ENCODE measurements at regions not wholly inside any gene's neighbourhood (a gene's known extent, or its start where the extent isn't known, plus 50 kb on each side); places are given as distances from the start of the nearest gene placed in this dataset.

DNA sequence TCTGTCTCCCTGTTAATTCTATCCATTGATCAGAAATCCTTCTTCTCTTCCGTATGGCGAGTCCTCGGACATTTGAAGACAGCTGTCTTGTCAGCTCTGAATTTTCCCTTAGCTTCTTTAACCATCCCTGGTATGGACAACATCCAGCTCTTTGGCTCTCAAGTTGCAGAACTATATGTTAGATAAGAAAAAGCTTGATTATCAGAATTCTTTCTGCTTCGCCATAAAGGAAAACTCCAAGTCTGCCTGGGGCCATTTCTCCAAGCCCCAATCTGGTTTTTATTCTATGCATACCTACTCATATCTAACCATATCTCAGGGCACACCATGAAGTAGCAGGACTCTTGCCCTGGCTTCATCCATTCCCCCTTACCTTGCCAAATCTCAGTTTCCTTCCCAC, 215.7 kb upstream of the TMC3 start:
- no peak overlapping the region for H3K4me3 Mint-ChIP-seq
- peaks cover 6% of the 10 kb centered on the region for H3K9me3 Mint-ChIP-seq
- no peak overlapping the region for H3K27ac Mint-ChIP-seq (ENCODE audit: unreplicated experiment)
- no peaks in the 10 kb centered on the region for H3K4me1 Mint-ChIP-seq
- DNase-seq (ENCODE audit: low read depth, low spot score): no peak
- no peaks in the 10 kb centered on the region for H3K36me3 Mint-ChIP-seq (ENCODE audit: low read depth)
- no peaks in the 10 kb centered on the region for H3K27me3 Mint-ChIP-seq (ENCODE audit: low read depth)
- TF ChIP-seq, protein P1, sequence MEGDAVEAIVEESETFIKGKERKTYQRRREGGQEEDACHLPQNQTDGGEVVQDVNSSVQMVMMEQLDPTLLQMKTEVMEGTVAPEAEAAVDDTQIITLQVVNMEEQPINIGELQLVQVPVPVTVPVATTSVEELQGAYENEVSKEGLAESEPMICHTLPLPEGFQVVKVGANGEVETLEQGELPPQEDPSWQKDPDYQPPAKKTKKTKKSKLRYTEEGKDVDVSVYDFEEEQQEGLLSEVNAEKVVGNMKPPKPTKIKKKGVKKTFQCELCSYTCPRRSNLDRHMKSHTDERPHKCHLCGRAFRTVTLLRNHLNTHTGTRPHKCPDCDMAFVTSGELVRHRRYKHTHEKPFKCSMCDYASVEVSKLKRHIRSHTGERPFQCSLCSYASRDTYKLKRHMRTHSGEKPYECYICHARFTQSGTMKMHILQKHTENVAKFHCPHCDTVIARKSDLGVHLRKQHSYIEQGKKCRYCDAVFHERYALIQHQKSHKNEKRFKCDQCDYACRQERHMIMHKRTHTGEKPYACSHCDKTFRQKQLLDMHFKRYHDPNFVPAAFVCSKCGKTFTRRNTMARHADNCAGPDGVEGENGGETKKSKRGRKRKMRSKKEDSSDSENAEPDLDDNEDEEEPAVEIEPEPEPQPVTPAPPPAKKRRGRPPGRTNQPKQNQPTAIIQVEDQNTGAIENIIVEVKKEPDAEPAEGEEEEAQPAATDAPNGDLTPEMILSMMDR (conservative IDR thresholded peaks at IDR 0.05): no peak

- Mint-ChIP-seq H3K4me3 (no peak overlapping the region), H3K27me3 (ENCODE audit: low read depth) (no peaks in the 10 kb centered on the region), H3K9me3 (no peaks in the 10 kb centered on the region), H3K36me3 (ENCODE audit: low read depth) (no peaks in the 10 kb centered on the region), H3K27ac (ENCODE audit: unreplicated experiment) (no peak overlapping the region), H3K4me1 (no peaks in the 10 kb centered on the region)
- TF ChIP-seq, protein P1 (conservative IDR thresholded peaks at IDR 0.05): no peak
- no peak for DNase-seq (ENCODE audit: low read depth, low spot score)
Observed at GRCh38 chr15:81575436-81576123, 201.6 kb upstream of the TMC3 start.

DNA sequence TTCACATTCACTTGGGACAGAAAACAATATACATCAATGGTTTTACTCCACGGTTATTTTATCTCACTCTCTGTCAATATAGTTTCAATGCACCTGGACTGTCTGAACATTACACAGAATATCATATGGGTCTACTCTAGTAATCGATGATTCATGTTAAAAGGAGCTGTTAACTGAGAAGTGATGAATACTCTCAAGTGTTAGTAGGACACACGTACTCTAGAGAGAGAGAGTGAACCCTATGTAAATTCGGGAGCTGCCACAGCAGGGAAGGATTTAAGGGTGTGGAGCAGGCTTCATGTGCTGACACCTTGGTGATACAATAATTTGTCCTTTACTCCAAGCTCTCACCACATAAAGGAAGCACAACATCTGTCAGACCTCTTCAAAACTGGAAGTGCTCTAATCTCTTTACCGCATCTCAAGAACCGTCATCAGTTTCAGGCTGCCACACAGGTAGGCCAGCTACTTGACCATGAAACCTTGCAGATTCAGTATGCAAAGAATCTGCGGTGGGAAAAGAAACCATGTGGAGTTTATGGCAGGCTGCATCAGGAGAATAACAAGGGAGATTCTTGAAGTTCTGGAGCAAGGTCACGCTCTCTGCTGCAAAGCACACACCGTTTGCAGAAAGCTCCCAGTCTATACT, 199.2 kb upstream of the TMC3 start:
- no peaks in the 10 kb centered on the region for H3K9me3 Mint-ChIP-seq
- no peak overlapping the region for H3K27ac Mint-ChIP-seq (ENCODE audit: unreplicated experiment)
- H3K4me1 Mint-ChIP-seq: no peaks in the 10 kb centered on the region
- H3K36me3 Mint-ChIP-seq (ENCODE audit: low read depth): no peaks in the 10 kb centered on the region
- H3K27me3 Mint-ChIP-seq (ENCODE audit: low read depth): no peaks in the 10 kb centered on the region
- no peak overlapping the region for H3K4me3 Mint-ChIP-seq
- DNase-seq (ENCODE audit: low read depth, low spot score): no peak
- TF ChIP-seq, protein P1 (conservative IDR thresholded peaks at IDR 0.05): no peak

DNA sequence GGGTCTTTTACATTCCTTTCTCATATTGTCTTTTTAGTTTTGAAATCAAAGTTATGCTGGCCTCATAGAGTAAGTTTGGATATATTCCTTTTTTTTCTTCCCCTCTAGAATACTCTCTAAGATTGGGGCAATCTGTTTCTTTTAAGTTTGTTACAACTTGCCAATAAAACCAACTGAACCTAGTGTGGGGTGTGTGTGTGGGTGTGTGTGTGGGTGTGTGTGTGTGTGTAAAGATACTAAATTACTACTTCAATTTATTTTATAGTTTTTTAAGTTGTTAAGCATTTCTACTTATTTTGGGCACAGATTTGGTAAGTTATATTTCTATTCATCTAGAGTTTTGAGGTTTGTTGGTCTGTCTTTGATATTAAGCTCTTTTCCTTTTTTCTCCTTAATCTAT, 198.2 kb upstream of the TMC3 start:
- no peak for DNase-seq (ENCODE audit: low read depth, low spot score)
- TF ChIP-seq, protein P1 (conservative IDR thresholded peaks at IDR 0.05): no peak
- Mint-ChIP-seq H3K4me1 (no peaks in the 10 kb centered on the region), H3K27ac (ENCODE audit: unreplicated experiment) (no peak overlapping the region), H3K36me3 (ENCODE audit: low read depth) (no peaks in the 10 kb centered on the region), H3K27me3 (ENCODE audit: low read depth) (no peaks in the 10 kb centered on the region), H3K9me3 (no peaks in the 10 kb centered on the region), H3K4me3 (no peak overlapping the region)

- no peaks in the 10 kb centered on the region for H3K9me3 Mint-ChIP-seq
Observed at GRCh38 chr15:81569286-81570080, 195.5 kb upstream of the TMC3 start.

More at GRCh38 chr15:81569286-81570080, 195.5 kb upstream of the TMC3 start:
- DNase-seq (ENCODE audit: low read depth, low spot score): no peak
- Mint-ChIP-seq H3K36me3 (ENCODE audit: low read depth) (no peaks in the 10 kb centered on the region), H3K4me1 (no peaks in the 10 kb centered on the region), H3K27ac (ENCODE audit: unreplicated experiment) (no peak overlapping the region), H3K27me3 (ENCODE audit: low read depth) (no peaks in the 10 kb centered on the region), H3K4me3 (no peak overlapping the region)
- TF ChIP-seq, protein P1 (conservative IDR thresholded peaks at IDR 0.05): no peak

Measured in neural crest cell (in vitro differentiated cells).